HG03354 (cell line): ENCODE measurements at regions not wholly inside any gene's neighbourhood (a gene's known extent, or its start where the extent isn't known, plus 50 kb on each side); places are given as distances from the start of the nearest gene placed in this dataset.
"Not testable (repeated sequence)": the region's sequence is repeated elsewhere in the genome, so short reads cannot be mapped to it uniquely, and the experiment has no call there.

Source experiments
- ATAC-seq: cut with Tn5 transposase; IDR thresholded peaks from one replicate; pipeline ENCODE4 v1.9.1; 2021; ENCODE audit warnings: mild to moderate bottlenecking; ENCODE audit not compliant: unreplicated experiment, poor library complexity, severe bottlenecking

- ATAC-seq, result not testable (repeated sequence)
Measured at GRCh38 chr16:29286161-29286560, 120.3 kb downstream of the NPIPB11 start.

- not testable (repeated sequence) for ATAC-seq
Measured at GRCh38 chr16:29285151-29285885, 121.2 kb downstream of the NPIPB11 start.

- ATAC-seq, result not testable (repeated sequence)
Measured at GRCh38 chr16:29284723-29285122, 121.8 kb downstream of the NPIPB11 start.

GRCh38 chr16:29284159-29284558, 122.4 kb downstream of the NPIPB11 start:
- ATAC-seq, result not testable (repeated sequence)

GRCh38 chr16:29278097-29278871, 128.2 kb downstream of the NPIPB11 start:
- not testable (repeated sequence) for ATAC-seq

GRCh38 chr16:29276446-29276845, 130.1 kb downstream of the NPIPB11 start:
- not testable (repeated sequence) for ATAC-seq

GRCh38 chr16:29274055-29275035, 132.2 kb downstream of the NPIPB11 start:
- not testable (repeated sequence) for ATAC-seq

- ATAC-seq, result not testable (repeated sequence)
Measured at GRCh38 chr16:29273298-29274054, 133.0 kb downstream of the NPIPB11 start.

GRCh38 chr16:29271721-29272675, 134.5 kb downstream of the NPIPB11 start:
- ATAC-seq, result not testable (repeated sequence)

GRCh38 chr16:29270923-29271322, 135.6 kb downstream of the NPIPB11 start:
- not testable (repeated sequence) for ATAC-seq

GRCh38 chr16:29270033-29270432, 136.5 kb downstream of the NPIPB11 start:
- ATAC-seq, result not testable (repeated sequence)

- not testable (repeated sequence) for ATAC-seq
Measured at GRCh38 chr16:29269192-29269811, 137.2 kb downstream of the NPIPB11 start.

- not testable (repeated sequence) for ATAC-seq
Measured at GRCh38 chr16:29268785-29269191, 137.7 kb downstream of the NPIPB11 start.

- ATAC-seq, result not testable (repeated sequence)
Measured at GRCh38 chr16:29268348-29268747, 138.2 kb downstream of the NPIPB11 start.

- ATAC-seq, result not testable (repeated sequence)
Measured at GRCh38 chr16:29267891-29268290, 138.6 kb downstream of the NPIPB11 start.

GRCh38 chr16:29267055-29267619, 139.4 kb downstream of the NPIPB11 start:
- not testable (repeated sequence) for ATAC-seq

- ATAC-seq, result not testable (repeated sequence)
Measured at GRCh38 chr16:29266612-29267011, 139.9 kb downstream of the NPIPB11 start.
